Hepatocyte (in vitro differentiated cells): ENCODE measurements at regions not wholly inside any gene's neighbourhood (a gene's known extent, or its start where the extent isn't known, plus 50 kb on each side); places are given as distances from the start of the nearest gene placed in this dataset.

Experiments
- CTCF ChIP-seq: fragments of 200-600 bp; sonication (generic); IDR thresholded peaks from 2 replicates; pipeline ENCODE4 v1.5.1; 2016; ENCODE audit warnings: antibody characterized with exemption, mild to moderate bottlenecking; ENCODE audit not compliant: poor library complexity
- EZH2 ChIP-seq: fragments of 200-600 bp; sonication (generic); IDR thresholded peaks from 2 replicates; pipeline ENCODE4 v1.6.1; 2016; ENCODE audit warnings: antibody characterized with exemption, mild to moderate bottlenecking, borderline replicate concordance

- TF ChIP-seq EZH2: no peak
- TF ChIP-seq CTCF: no peak
These were observed 279.1 kb downstream of the FGF9 start for GRCh38 chr13:21949818-21950429.
